Left renal pelvis (tissue), 4 donors: ENCODE measurements at regions not wholly inside any gene's neighbourhood (a gene's known extent, or its start where the extent isn't known, plus 50 kb on each side); places are given as distances from the start of the nearest gene placed in this dataset.
"Not testable (repeated sequence)": the region's sequence is repeated elsewhere in the genome, so short reads cannot be mapped to it uniquely, and the experiment has no call there.

Experiments
- DNase-seq, 4 donors: peaks; one replicate each; pipeline ENCODE4 v3.0.0-alpha.2; 2013; ENCODE audit warnings: low read depth in 4 of 4, low spot score in 3 of 4

GRCh38 chr2:106010818-106011355 is 183.2 kb downstream of the UXS1 start:
- DNase-seq, result no peak

GRCh38 chr2:106009096-106009495 is 185.0 kb downstream of the UXS1 start:
- DNase-seq, result no peak

GRCh38 chr2:106004851-106005250 is 189.2 kb downstream of the UXS1 start:
- DNase-seq, result no peak

GRCh38 chr2:105999211-105999989 is 194.7 kb downstream of the UXS1 start:
- no peak for DNase-seq

GRCh38 chr2:105997711-105998110 is 196.4 kb downstream of the UXS1 start:
- DNase-seq, result no peak

GRCh38 chr2:105990624-105991023 is 203.5 kb downstream of the UXS1 start:
- no peak for DNase-seq

- not testable (repeated sequence) for DNase-seq
Measured at GRCh38 chr2:105989803-105990202, 204.3 kb downstream of the UXS1 start.

GRCh38 chr2:105989070-105989469 is 205.0 kb downstream of the UXS1 start:
- DNase-seq, result no peak

- DNase-seq, result no peak
Measured at GRCh38 chr2:105977807-105978206, 216.3 kb downstream of the UXS1 start.

GRCh38 chr2:105977212-105977611 is 216.9 kb downstream of the UXS1 start:
- DNase-seq, result no peak

GRCh38 chr2:105974812-105975211 is 219.3 kb downstream of the UXS1 start:
- no peak for DNase-seq

GRCh38 chr2:105972927-105973326 is 221.2 kb downstream of the UXS1 start:
- no peak for DNase-seq

GRCh38 chr2:105972246-105972645 is 221.9 kb downstream of the UXS1 start:
- no peak for DNase-seq

GRCh38 chr2:105969552-105969951 is 224.5 kb downstream of the UXS1 start:
- DNase-seq, result no peak

- no peak for DNase-seq
Measured at GRCh38 chr2:105962221-105962620, 217.5 kb downstream of the NCK2 start.

- DNase-seq, result no peak
Measured at GRCh38 chr2:105961599-105962146, 217.0 kb downstream of the NCK2 start.

GRCh38 chr2:105959357-105959756 is 214.6 kb downstream of the NCK2 start:
- DNase-seq, result no peak

- DNase-seq, result no peak
Measured at GRCh38 chr2:105954891-105955290, 210.2 kb downstream of the NCK2 start.

- DNase-seq, result no peak
Measured at GRCh38 chr2:105953942-105954341, 209.2 kb downstream of the NCK2 start.

GRCh38 chr2:105952131-105952530 is 207.4 kb downstream of the NCK2 start:
- no peak for DNase-seq

- no peak for DNase-seq
Measured at GRCh38 chr2:105951384-105951694, 206.6 kb downstream of the NCK2 start.
